Right kidney (tissue), 1 donor: ENCODE measurements at regions not wholly inside any gene's neighbourhood (a gene's known extent, or its start where the extent isn't known, plus 50 kb on each side); places are given as distances from the start of the nearest gene placed in this dataset.

Experiments
- DNase-seq: peaks from one replicate; pipeline ENCODE4 v3.0.0-alpha.2; 2016

- peak; percentile 6 for DNase-seq
These were observed 94.6 kb downstream of the ZPLD1 start for GRCh38 chr3:102529452-102529851.

GRCh38 chr3:102530415-102531181 is 95.8 kb downstream of the ZPLD1 start:
- DNase-seq, result no peak

GRCh38 chr3:102531686-102532085 is 96.9 kb downstream of the ZPLD1 start:
- DNase-seq, result no peak

- no peak for DNase-seq
These were observed 98.1 kb downstream of the ZPLD1 start for GRCh38 chr3:102532901-102533300.

- no peak for DNase-seq
These were observed 99.0 kb downstream of the ZPLD1 start for GRCh38 chr3:102533784-102534183.

DNA sequence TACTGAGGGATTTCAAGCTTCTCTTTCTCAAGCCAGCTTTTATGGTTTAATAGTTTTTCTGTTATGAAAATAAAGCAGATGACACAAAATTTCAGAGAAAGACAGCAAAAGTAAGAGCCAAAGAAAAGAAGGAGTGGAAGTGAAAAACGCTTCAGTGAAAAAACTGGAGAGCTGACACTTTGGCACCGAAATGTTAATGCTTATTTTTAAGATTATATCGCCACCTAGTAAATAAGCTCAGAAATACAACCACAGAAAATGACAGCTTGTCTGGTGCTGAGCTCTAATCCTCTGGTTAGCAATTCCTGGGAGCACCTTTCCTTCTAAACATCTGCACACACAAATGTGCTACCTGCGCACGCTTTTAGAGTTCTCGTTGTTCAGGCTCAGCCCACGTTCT is 101.6 kb downstream of the ZPLD1 start:
- DNase-seq, result peak; percentile 27

DNA sequence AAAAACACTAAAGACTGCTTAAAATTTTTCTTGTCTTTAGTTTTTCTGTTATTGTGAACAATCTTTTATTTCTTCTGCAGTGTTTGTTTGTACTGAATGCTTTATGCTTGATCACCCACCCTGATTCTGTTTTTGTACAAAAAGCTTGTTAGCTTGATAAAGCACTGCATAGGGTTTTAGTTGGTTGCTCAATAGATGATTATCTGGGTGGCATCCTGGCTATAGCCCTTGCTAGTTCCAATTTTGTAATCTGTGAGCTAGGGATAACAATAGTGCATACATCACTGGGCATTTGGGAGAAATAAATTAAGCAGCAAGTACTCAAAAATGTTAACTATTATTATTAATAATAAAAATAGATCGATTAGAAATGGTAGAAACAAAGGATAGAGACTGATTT is 102.3 kb downstream of the ZPLD1 start:
- no peak for DNase-seq

DNA sequence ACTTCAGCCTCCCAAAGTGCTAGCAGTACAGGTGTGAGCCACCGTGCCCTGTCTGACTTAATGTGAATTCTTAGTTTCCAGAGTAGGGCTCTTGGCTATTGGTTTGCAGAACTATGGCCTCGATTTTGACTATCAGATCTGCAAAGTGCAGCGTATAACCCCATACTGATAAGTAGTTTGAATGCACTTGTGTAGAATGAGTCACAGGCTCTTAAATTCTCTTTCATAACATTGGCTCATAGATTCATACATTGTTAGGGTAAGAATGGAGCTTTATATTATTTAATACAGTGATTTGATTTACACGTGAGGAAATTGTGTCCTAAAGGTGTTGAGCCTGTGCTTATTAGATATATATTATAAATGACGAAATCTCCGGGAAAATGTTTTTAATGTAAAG is 109.9 kb downstream of the ZPLD1 start:
- no peak for DNase-seq

DNA sequence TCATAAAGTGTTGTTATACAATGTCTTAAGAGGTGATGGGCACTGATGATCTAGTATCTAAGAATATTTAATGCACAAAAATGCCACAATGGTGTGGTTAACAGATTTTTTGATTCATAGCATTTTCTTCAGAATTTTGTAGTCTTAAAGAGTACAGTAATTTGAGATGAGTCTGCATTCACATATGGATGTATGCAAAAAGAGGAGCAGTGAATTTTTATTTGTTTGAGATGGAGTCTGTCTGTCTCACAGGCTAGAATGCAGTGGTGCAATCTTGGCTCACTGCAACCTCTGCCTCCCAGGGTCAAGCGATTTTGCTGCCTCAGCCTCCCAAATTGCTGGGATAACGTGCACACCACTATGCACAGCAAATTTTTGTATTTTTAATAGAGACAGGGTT is 110.5 kb downstream of the ZPLD1 start:
- no peak for DNase-seq

- DNase-seq, result no peak
These were observed 119.1 kb downstream of the ZPLD1 start for GRCh38 chr3:102553876-102554275.

DNA sequence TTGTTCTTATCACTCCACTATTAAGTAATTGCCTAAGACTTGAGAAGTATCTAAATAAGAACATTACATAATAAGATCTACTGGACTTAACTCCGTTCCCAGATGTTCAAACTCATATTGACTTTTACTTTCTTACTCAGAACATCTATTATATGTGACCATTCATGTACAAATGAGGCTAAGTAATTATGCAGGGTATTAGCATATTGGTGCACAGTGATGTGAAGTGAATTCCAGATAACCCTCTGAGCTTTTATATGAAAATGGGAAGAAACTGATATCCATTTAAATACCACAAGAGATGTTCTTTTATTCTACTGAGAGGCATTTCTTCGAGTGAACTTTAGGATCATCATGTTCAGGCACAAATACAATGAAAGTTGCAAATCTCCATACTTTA is 135.7 kb downstream of the ZPLD1 start:
- DNase-seq, result no peak

DNA sequence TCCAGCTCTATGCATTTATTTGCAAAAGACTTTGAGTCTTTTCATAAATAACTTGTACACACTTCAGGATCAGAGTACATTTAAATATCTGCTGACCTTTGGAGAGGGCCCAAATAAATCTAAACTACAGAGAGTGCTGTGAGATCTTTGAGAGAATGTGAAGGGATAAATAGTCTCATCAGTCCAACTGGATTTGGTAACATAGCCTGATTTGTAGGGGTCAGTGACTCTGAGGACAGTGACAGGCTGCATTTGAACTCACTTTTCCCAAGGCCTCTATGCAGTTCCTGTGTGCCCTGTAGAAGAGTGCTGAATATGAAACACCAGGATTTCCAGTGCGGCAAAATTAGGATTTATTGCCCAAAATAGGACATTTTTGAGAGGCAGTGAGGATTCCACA is 136.2 kb downstream of the ZPLD1 start:
- no peak for DNase-seq

DNA sequence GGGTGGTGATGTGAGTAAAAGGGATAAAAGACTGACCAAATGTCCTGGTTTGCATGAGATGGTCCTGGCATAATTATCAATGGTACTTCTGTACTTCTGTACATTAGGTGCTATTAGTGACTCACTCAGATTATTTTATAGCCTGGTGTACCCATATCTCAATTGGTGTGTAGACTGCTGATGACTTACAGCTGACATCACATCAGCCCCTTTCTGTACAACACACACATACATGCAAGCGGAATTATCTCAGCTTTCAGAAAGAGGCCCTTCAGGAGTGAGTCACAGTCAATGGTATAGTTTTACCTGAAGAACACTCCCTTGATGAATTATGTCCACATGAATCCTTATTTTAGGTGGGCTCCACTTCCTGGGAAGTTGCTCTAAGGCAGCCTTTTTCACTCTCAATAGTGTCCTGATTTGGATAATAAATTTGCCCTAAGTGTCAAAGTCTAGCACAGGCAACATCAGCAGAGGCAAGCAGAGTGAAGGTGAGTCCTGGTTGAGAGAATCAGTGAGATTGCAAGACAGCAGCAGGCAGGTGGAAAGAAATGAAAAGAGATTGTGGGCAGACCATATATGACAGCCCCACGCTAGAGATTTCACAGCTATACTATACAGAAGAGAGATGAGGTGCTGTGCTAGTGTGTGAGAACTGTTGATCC is 137.0 kb downstream of the ZPLD1 start:
- no peak for DNase-seq

- DNase-seq, result no peak
These were observed 138.7 kb downstream of the ZPLD1 start for GRCh38 chr3:102573483-102574028.

DNA sequence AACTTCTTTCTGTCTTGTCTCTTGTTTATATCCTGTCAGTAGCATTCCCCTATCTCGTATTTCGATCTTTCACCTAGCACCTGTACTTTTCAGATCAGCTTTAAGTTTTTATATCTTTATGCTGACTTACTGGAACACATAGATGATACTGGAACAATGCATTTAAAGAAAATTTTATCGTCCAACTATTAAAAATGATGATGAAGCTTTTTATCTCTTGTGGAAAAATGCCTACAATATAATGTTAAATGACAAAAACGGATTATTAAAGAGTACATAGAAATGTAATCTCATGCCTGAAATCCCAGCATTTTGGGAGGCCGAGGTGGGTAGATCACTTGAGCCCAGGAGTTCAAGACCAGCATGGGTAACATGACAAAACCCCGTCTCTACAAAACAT is 139.5 kb downstream of the ZPLD1 start:
- DNase-seq, result no peak

DNA sequence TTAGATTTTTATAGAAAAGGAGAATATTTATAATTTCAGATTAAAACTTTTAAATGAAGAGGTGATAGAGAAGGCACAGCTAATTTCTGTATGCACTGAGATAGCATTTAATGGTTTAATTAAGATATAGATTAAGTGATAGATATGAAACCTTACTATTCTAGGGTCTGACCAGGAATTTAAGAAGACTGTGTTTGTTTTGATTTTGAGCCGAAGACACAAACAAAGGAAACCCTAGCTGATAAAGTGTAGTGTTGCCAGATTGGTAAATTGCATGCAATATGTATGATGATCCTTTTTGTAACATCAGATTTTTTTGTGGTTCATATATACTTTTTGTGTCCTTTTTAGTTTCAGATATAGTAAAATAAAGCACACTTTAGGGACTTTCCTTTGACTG is 141.8 kb downstream of the ZPLD1 start:
- DNase-seq, result no peak

- no peak for DNase-seq
These were observed 142.4 kb downstream of the ZPLD1 start for GRCh38 chr3:102577082-102577789.

DNA sequence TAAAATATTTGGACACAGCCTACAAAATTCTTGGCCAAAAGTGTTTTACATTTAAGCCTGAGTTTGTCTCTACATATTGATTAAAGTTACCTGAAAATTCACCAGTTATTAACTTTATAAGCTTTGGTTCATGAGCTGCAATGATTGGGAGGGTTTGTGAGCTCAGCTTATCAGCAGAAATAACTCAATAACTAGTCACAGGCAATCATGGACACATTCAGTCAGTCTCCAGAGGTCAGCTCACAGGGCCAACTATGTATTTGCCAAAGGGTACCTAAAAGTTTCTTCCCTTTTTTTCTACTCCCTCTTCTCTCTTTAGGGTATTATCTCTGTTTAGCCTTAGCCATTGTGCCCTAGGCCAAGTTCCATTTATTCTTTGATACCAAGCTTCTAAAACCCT is 145.9 kb downstream of the ZPLD1 start:
- no peak for DNase-seq

GRCh38 chr3:102586485-102586884 is 151.7 kb downstream of the ZPLD1 start:
- DNase-seq, result no peak

GRCh38 chr3:102593812-102594602 is 159.2 kb downstream of the ZPLD1 start:
- no peak for DNase-seq

DNA sequence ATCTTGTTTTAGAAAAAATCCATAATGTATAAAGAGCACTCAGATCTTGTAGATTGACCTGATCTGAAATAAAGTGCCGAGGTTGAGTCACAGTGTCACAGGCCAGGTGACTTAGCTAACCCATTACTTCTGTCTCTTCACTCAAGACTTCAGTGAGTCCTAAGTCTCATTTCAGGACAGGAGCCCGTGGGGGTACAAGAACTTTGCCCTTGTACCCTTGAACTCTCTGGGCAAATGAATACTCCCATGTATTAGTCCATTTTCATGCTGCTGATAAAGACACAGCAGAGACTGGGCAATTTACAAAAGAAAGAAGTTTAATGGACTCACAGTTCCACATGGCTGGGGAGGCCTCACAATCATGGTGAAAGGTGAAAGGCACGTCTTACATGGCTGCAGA is 160.2 kb downstream of the ZPLD1 start:
- no peak for DNase-seq

DNA sequence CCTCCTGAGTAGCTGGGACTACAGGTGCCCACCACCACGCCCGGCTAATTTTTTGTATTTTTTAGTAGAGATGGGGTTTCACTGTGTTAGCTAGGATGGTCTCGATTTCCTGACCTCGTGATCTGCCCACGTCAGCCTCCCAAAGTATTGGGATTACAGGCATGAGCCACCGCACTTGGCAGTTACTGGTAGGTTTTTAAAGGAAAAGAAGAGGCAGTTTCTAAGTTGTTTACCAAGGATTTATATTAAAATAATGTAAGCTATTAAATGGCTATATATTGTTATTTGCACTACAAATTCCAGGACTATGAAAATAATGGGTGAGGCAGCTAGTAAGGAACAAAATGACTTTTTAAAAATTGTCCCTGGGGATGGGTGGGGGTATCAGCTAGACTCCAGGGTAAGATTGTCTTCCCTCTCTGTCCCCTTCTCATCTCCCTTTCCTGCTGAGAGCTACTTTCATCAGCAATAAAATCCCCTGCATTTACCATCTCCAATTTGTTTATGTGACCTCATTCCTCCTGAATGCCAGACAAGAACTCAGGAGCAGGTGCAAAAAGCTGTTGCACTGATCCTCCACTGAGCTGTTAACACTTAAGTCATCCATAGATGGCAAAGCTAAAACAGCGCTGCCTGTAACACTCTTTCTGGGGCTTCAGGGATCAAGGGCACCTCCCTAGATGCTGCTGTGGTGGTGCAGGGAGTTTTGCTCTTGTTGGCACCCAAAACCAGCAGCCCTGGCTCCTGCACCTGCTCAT is 165.2 kb downstream of the ZPLD1 start:
- no peak for DNase-seq
